ENCODE measurements at regions not wholly inside any gene's neighbourhood (a gene's known extent, or its start where the extent isn't known, plus 50 kb on each side); places are given as distances from the start of the nearest gene placed in this dataset.

GRCh38 chr3:88586121-88586640 is 436.4 kb downstream of the C3orf38 start:
- no peak for DNase-seq

GRCh38 chr3:88589138-88589537 is 439.4 kb downstream of the C3orf38 start:
- DNase-seq = no peak

- no peak for DNase-seq
These were observed 445.3 kb downstream of the C3orf38 start for GRCh38 chr3:88595026-88595425.

DNA sequence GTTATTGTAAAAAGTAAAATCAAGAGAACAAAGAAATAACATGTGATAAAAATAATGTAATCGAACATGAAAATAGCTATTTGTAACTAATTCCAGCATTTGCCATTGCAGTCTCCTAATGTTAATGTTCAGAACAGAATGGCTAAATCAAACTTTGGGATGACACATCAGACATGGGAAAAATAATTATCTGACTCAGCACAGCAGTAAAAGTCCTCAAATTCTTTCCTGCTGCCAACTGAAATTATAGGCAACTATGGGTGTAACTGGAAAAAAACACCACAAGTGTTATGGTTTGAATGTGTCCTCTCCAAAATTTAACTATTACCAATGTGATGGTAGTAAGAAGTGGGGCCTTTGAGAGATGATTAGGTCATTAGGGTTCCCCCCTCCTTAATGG is 446.7 kb downstream of the C3orf38 start:
- DNase-seq = no peak

GRCh38 chr3:88610820-88611219 is 461.1 kb downstream of the C3orf38 start:
- DNase-seq = no peak

- DNase-seq = no peak
These were observed 462.1 kb downstream of the C3orf38 start for GRCh38 chr3:88611826-88612326.

DNA sequence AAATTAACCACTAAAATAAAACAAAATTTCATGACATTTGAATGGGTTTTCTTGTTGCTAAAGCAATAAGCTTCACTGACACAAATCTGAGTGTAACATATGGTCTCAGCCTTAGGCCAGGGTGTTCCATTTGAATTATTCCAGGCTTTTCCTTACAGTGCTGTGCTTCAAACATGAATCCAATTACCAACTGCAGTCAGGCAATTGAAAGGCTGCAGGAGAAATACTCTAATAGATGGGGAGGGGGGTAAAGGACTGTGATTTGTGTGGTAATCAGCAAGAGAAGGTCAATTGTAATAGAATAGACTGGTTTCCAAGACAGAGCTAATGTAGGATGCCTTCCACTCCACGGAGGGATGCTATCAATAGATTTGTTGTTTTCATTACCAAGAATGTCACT is 466.7 kb downstream of the C3orf38 start:
- no peak for DNase-seq

DNA sequence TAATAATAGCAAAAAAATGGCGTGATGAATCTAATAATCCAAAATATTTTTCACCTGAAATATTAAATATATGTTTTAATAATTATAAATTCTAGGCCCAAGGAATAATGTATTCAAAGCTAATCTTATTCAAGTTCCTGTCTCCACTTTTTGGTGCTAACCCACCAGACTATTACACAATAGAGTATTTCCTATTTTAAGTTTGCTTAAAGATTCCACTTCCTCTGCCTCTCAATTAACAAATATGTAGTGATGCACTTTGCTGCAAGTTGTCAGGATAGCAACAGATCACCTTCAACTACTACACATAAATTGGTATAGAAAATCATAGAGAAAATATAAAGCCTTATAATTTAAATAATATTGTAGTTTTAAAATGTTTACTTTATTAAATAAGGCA is 467.5 kb downstream of the C3orf38 start:
- DNase-seq = no peak

DNA sequence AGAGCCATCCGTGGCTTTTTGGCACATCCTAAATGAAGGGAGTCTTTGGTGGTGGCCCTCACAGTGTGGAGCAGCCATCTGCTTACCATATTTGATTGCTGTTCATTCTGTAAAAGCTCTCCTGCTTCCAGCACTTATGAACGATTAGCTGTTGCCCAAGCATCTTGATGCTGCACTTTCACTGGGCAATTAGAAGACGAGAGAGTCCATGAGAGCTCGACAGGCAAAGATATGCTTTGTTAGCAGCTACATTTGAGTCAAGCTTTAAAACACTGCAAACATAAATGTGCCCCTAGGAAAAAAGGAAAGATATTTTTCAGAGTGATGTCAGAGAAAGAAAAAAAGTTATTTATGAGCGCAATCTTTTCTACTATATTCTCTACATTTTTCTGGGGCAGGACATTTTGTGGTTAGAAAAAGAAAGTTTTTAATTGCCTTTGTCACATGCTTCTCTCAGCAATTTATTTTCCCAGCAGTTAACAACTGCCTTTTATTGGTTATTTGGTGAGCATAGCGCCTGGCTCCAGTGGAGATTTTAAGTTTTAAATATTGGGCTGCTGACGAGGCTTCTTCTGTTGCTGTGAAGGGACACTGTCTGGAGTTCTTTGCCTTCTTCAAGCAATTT is 468.4 kb downstream of the C3orf38 start:
- DNase-seq = no peak

GRCh38 chr3:88621586-88621985 is 471.8 kb downstream of the C3orf38 start:
- DNase-seq = no peak

GRCh38 chr3:88623709-88624108 is 473.9 kb downstream of the C3orf38 start:
- DNase-seq = no peak

GRCh38 chr3:88626456-88627120 is 476.8 kb downstream of the C3orf38 start:
- no peak for DNase-seq

DNA sequence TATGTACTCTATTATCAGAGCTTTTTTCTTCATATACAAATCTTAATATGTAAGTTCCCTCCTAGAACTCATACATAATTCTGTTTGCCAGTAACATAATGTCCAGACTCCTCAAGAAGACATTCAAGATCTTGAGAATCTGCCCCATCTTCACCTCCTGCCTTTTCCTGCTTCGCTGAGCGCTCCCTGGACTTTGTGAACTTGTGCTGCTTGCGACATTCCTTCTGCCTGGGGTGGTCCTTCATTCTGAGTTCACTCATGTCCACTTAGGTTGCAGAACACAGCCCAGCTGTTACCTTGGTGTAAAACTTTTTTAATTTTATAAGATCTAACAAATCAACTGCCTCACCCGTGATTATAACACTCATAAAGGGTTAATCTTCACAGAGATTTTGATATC is 478.5 kb upstream of the EPHA3 start:
- no peak for DNase-seq

DNA sequence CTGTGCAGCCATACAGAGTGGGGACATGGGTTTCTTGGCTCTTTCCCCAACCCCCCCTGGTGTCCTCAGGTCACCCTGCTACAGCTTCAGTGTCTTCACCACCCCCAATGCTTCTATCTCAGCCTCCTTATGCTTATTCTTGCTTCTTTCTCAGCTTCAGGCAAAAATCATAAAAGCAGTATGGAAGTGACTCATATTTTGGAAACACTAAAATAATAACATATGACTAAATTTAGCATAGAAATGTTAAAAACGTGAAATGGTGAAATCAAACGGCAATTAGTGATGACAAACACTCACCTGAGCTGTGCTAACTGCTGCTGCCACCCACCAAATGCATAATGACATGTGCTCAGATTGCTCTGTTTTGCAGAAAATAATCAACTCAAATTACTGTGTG is 475.2 kb upstream of the EPHA3 start:
- DNase-seq = no peak

DNA sequence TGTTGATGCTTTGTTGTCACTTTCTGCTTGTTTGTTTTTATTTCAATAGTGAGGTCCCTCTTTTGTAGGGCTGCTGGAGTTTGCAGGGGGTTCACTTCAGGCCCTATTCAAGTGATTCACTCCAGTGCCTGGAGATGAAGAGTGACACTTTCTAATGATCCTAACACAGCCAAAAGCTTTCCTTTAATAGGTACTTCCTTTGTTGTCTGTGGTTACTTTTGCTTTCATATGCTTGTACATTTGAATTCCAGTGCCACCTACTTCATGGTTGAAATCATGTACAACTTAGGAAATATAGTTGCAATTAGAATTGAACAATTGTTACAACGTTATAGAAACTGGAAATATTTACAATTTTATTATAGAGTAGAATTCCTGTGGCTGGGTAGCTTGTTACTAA is 466.8 kb upstream of the EPHA3 start:
- DNase-seq = no peak

- DNase-seq = no peak
These were observed 466.3 kb upstream of the EPHA3 start for GRCh38 chr3:88641033-88641604.

- DNase-seq = no peak
These were observed 450.0 kb upstream of the EPHA3 start for GRCh38 chr3:88657459-88657858.

- DNase-seq = no peak
These were observed 446.0 kb upstream of the EPHA3 start for GRCh38 chr3:88661433-88661824.

- DNase-seq = no peak
These were observed 439.2 kb upstream of the EPHA3 start for GRCh38 chr3:88668180-88668579.

- no peak for DNase-seq
These were observed 435.8 kb upstream of the EPHA3 start for GRCh38 chr3:88671573-88671972.

GRCh38 chr3:88677298-88677697 is 430.1 kb upstream of the EPHA3 start:
- no peak for DNase-seq

DNA sequence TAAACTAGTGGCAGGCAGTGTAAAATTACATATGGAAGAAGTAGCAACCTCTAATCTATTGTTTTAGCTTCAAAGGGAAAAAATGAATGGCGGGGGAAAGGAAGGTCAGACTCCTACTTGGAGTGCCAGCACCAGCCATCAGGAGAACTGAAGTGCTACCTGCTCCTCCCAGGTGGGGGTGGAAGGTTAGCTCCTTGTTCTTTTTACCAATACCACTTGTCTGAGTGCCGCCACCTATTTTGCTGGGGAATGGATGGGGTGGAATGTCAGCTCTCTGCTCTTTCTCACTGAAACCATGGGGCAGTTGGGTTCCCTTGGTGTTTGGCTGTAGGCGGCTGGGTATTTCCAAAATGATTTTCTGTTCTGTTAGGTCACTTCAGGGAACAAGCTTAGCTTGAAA is 428.7 kb upstream of the EPHA3 start:
- no peak for DNase-seq

DNA sequence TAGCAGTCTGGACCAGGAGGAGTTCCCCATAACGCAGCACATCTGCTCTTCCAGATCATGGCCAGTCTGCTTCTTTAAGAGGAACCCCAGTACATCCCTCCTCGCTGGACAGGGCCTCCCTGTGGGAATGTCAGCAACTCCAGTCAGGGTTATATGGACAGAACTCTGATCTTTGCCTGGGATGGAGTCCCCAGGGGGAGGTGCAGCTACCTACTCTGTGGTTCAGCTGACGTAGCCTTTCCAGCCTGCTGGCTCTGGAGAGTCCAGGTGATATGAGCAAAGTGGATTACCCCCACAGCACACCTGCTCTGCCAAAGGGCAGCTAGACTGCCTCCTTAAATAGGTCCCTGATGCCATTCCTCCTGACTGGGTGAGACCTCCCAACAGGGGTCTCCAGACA is 417.1 kb upstream of the EPHA3 start:
- no peak for DNase-seq

DNA sequence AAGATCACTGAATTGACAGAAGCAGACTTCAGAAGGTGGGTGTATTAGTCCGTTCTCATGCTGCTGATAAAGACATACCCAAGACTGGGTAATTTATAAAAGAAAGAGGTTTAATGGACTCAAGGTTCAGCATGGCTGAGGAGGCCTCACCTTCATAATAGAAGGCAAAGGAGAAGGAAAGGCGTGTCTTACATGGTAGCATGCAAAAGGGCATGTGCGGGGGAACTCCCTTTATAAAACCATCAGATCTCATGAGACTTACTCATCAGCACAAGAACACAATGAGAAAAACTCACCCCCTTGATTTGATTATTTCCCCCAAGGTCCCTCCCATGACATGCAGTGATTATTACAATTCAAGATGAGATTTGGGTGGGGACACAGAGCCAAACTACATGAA is 416.3 kb upstream of the EPHA3 start:
- DNase-seq = no peak

Data from GDM1 (cell line).